ENCODE measurements at regions not wholly inside any gene's neighbourhood (a gene's known extent, or its start where the extent isn't known, plus 50 kb on each side); places are given as distances from the start of the nearest gene placed in this dataset.

- no peaks in the 10 kb centered on the region for H3K79me2 ChIP-seq (ENCODE audit: control insufficient read depth, insufficient read depth, low read length)
- H2BK15ac ChIP-seq (replicated peaks; ENCODE audit: low read depth): no peak overlapping the region
- H3K79me1 ChIP-seq (ENCODE audit: low read length): no peaks in the 10 kb centered on the region
- no peak overlapping the region for H2AK5ac ChIP-seq (ENCODE audit: low read length)
- H3K18ac ChIP-seq (ENCODE audit: low read length): no peak overlapping the region
- no peaks in the 10 kb centered on the region for H3K36me3 ChIP-seq (ENCODE audit: control insufficient read depth, insufficient read depth, low read length)
- H2BK5ac ChIP-seq (ENCODE audit: low read length): no peak overlapping the region
- no CpG with 5 or more reads among the region's 5 CpGs for WGBS (ENCODE audit: extremely low coverage, insufficient coverage, low lambda C conversion rate)
- H3K27ac ChIP-seq (ENCODE audit: low read depth, low read length): no peak overlapping the region
- H4K5ac ChIP-seq (ENCODE audit: low read length): no peak overlapping the region
- H3K4ac ChIP-seq (ENCODE audit: low read depth, low read length): no peak overlapping the region
- no peak overlapping the region for H3K23ac ChIP-seq (ENCODE audit: low read length)
- no peak overlapping the region for H3K4me2 ChIP-seq (ENCODE audit: low read length)
- H3K9ac ChIP-seq (ENCODE audit: low read length): no peak overlapping the region
- no peaks in the 10 kb centered on the region for H3K27me3 ChIP-seq (ENCODE audit: insufficient read depth, low read length, poor library complexity)
- H4K8ac ChIP-seq (ENCODE audit: low read depth, low read length): no peak overlapping the region
- no peak overlapping the region for H3K56ac ChIP-seq (ENCODE audit: low read length)
- no peak overlapping the region for H2BK120ac ChIP-seq (ENCODE audit: low read depth, low read length)
- no peak for DNase-seq
- H3K4me1 ChIP-seq (ENCODE audit: control insufficient read depth, low read depth, low read length): no peaks in the 10 kb centered on the region
- no peak overlapping the region for H3K4me3 ChIP-seq (ENCODE audit: low read length)
Measured at GRCh38 chr6:2433266-2433665, 187.9 kb upstream of the GMDS start.

GRCh38 chr6:2432292-2432691 is 186.9 kb upstream of the GMDS start:
- no peaks in the 10 kb centered on the region for H3K27me3 ChIP-seq (ENCODE audit: insufficient read depth, low read length, poor library complexity)
- H3K23ac ChIP-seq (ENCODE audit: low read length): no peak overlapping the region
- H3K18ac ChIP-seq (ENCODE audit: low read length): no peak overlapping the region
- no peak overlapping the region for H2BK5ac ChIP-seq (ENCODE audit: low read length)
- H3K79me1 ChIP-seq (ENCODE audit: low read length): no peaks in the 10 kb centered on the region
- no peak overlapping the region for H3K56ac ChIP-seq (ENCODE audit: low read length)
- H3K79me2 ChIP-seq (ENCODE audit: control insufficient read depth, insufficient read depth, low read length): no peaks in the 10 kb centered on the region
- H3K4me3 ChIP-seq (ENCODE audit: low read length): no peak overlapping the region
- H2AK5ac ChIP-seq (ENCODE audit: low read length): no peak overlapping the region
- no peak overlapping the region for H3K4ac ChIP-seq (ENCODE audit: low read depth, low read length)
- H3K36me3 ChIP-seq (ENCODE audit: control insufficient read depth, insufficient read depth, low read length): no peaks in the 10 kb centered on the region
- H3K4me2 ChIP-seq (ENCODE audit: low read length): no peak overlapping the region
- no peak overlapping the region for H3K9ac ChIP-seq (ENCODE audit: low read length)
- no CpG with 5 or more reads among the region's 5 CpGs for WGBS (ENCODE audit: extremely low coverage, insufficient coverage, low lambda C conversion rate)
- no peak overlapping the region for H2BK120ac ChIP-seq (ENCODE audit: low read depth, low read length)
- no peak overlapping the region for H3K27ac ChIP-seq (ENCODE audit: low read depth, low read length)
- H4K8ac ChIP-seq (ENCODE audit: low read depth, low read length): no peak overlapping the region
- no peak overlapping the region for H4K5ac ChIP-seq (ENCODE audit: low read length)
- no peaks in the 10 kb centered on the region for H3K4me1 ChIP-seq (ENCODE audit: control insufficient read depth, low read depth, low read length)
- no peak overlapping the region for H2BK15ac ChIP-seq (replicated peaks; ENCODE audit: low read depth)
- DNase-seq: no peak

GRCh38 chr6:2430612-2431011 is 185.2 kb upstream of the GMDS start:
- Histone ChIP-seq H2BK15ac (replicated peaks; ENCODE audit: low read depth) (no peak overlapping the region), H3K4me2 (ENCODE audit: low read length) (no peak overlapping the region), H3K4me1 (ENCODE audit: control insufficient read depth, low read depth, low read length) (no peaks in the 10 kb centered on the region)

GRCh38 chr6:2429460-2429859 is 184.1 kb upstream of the GMDS start:
- no CpG with 5 or more reads among the region's 6 CpGs for WGBS (ENCODE audit: extremely low coverage, insufficient coverage, low lambda C conversion rate)
- Histone ChIP-seq H2BK5ac (ENCODE audit: low read length) (no peak overlapping the region), H4K8ac (ENCODE audit: low read depth, low read length) (no peak overlapping the region), H3K4ac (ENCODE audit: low read depth, low read length) (no peak overlapping the region), H3K79me2 (ENCODE audit: control insufficient read depth, insufficient read depth, low read length) (no peaks in the 10 kb centered on the region), H3K4me1 (ENCODE audit: control insufficient read depth, low read depth, low read length) (no peaks in the 10 kb centered on the region), H3K4me3 (ENCODE audit: low read length) (no peak overlapping the region), H2BK120ac (ENCODE audit: low read depth, low read length) (no peak overlapping the region), H3K9ac (ENCODE audit: low read length) (no peak overlapping the region), H3K4me2 (ENCODE audit: low read length) (no peak overlapping the region), H2BK15ac (replicated peaks; ENCODE audit: low read depth) (no peak overlapping the region), H3K27ac (ENCODE audit: low read depth, low read length) (no peak overlapping the region), H3K27me3 (ENCODE audit: insufficient read depth, low read length, poor library complexity) (no peaks in the 10 kb centered on the region), H3K79me1 (ENCODE audit: low read length) (no peaks in the 10 kb centered on the region), H4K5ac (ENCODE audit: low read length) (no peak overlapping the region), H2AK5ac (ENCODE audit: low read length) (no peak overlapping the region), H3K56ac (ENCODE audit: low read length) (no peak overlapping the region), H3K18ac (ENCODE audit: low read length) (no peak overlapping the region), H3K23ac (ENCODE audit: low read length) (no peak overlapping the region), H3K36me3 (ENCODE audit: control insufficient read depth, insufficient read depth, low read length) (no peaks in the 10 kb centered on the region)
- no peak for DNase-seq

More at GRCh38 chr6:2430612-2431011, 185.2 kb upstream of the GMDS start:
- H3K23ac ChIP-seq (ENCODE audit: low read length): no peak overlapping the region
- H3K9ac ChIP-seq (ENCODE audit: low read length): no peak overlapping the region
- no peaks in the 10 kb centered on the region for H3K79me2 ChIP-seq (ENCODE audit: control insufficient read depth, insufficient read depth, low read length)
- no peak overlapping the region for H3K27ac ChIP-seq (ENCODE audit: low read depth, low read length)
- H3K4ac ChIP-seq (ENCODE audit: low read depth, low read length): no peak overlapping the region
- no peaks in the 10 kb centered on the region for H3K79me1 ChIP-seq (ENCODE audit: low read length)
- DNase-seq: no peak
- no CpG with 5 or more reads among the region's 3 CpGs for WGBS (ENCODE audit: extremely low coverage, insufficient coverage, low lambda C conversion rate)
- H3K27me3 ChIP-seq (ENCODE audit: insufficient read depth, low read length, poor library complexity): no peaks in the 10 kb centered on the region
- no peak overlapping the region for H2AK5ac ChIP-seq (ENCODE audit: low read length)
- H3K18ac ChIP-seq (ENCODE audit: low read length): no peak overlapping the region
- no peak overlapping the region for H4K8ac ChIP-seq (ENCODE audit: low read depth, low read length)
- H3K4me3 ChIP-seq (ENCODE audit: low read length): no peak overlapping the region
- H3K56ac ChIP-seq (ENCODE audit: low read length): no peak overlapping the region
- no peak overlapping the region for H4K5ac ChIP-seq (ENCODE audit: low read length)
- no peaks in the 10 kb centered on the region for H3K36me3 ChIP-seq (ENCODE audit: control insufficient read depth, insufficient read depth, low read length)
- H2BK5ac ChIP-seq (ENCODE audit: low read length): no peak overlapping the region
- no peak overlapping the region for H2BK120ac ChIP-seq (ENCODE audit: low read depth, low read length)

- Histone ChIP-seq H3K4me2 (ENCODE audit: low read length) (no peak overlapping the region), H3K18ac (ENCODE audit: low read length) (no peak overlapping the region), H3K4ac (ENCODE audit: low read depth, low read length) (no peak overlapping the region), H2BK15ac (replicated peaks; ENCODE audit: low read depth) (no peak overlapping the region), H3K27me3 (ENCODE audit: insufficient read depth, low read length, poor library complexity) (no peaks in the 10 kb centered on the region), H4K5ac (ENCODE audit: low read length) (no peak overlapping the region), H3K56ac (ENCODE audit: low read length) (no peak overlapping the region), H3K9ac (ENCODE audit: low read length) (no peak overlapping the region), H2BK5ac (ENCODE audit: low read length) (no peak overlapping the region), H3K27ac (ENCODE audit: low read depth, low read length) (no peak overlapping the region), H3K4me1 (ENCODE audit: control insufficient read depth, low read depth, low read length) (no peaks in the 10 kb centered on the region), H3K36me3 (ENCODE audit: control insufficient read depth, insufficient read depth, low read length) (no peaks in the 10 kb centered on the region), H2BK120ac (ENCODE audit: low read depth, low read length) (no peak overlapping the region), H3K4me3 (ENCODE audit: low read length) (no peak overlapping the region), H4K8ac (ENCODE audit: low read depth, low read length) (no peak overlapping the region), H3K23ac (ENCODE audit: low read length) (no peak overlapping the region), H2AK5ac (ENCODE audit: low read length) (no peak overlapping the region), H3K79me2 (ENCODE audit: control insufficient read depth, insufficient read depth, low read length) (no peaks in the 10 kb centered on the region), H3K79me1 (ENCODE audit: low read length) (no peaks in the 10 kb centered on the region)
- DNase-seq: no peak
- 100% methylated on average over 1 of the region's 1 CpG for WGBS (ENCODE audit: extremely low coverage, insufficient coverage, low lambda C conversion rate)
Measured at GRCh38 chr6:2429032-2429431, 183.6 kb upstream of the GMDS start.

- Histone ChIP-seq H3K9ac (ENCODE audit: low read length) (no peak overlapping the region), H3K79me1 (ENCODE audit: low read length) (no peaks in the 10 kb centered on the region), H3K27me3 (ENCODE audit: insufficient read depth, low read length, poor library complexity) (no peaks in the 10 kb centered on the region), H3K79me2 (ENCODE audit: control insufficient read depth, insufficient read depth, low read length) (no peaks in the 10 kb centered on the region), H3K4ac (ENCODE audit: low read depth, low read length) (no peak overlapping the region), H3K23ac (ENCODE audit: low read length) (no peak overlapping the region), H3K18ac (ENCODE audit: low read length) (no peak overlapping the region), H3K27ac (ENCODE audit: low read depth, low read length) (no peak overlapping the region), H2BK15ac (replicated peaks; ENCODE audit: low read depth) (no peak overlapping the region), H3K36me3 (ENCODE audit: control insufficient read depth, insufficient read depth, low read length) (no peaks in the 10 kb centered on the region), H3K4me2 (ENCODE audit: low read length) (no peak overlapping the region), H3K4me1 (ENCODE audit: control insufficient read depth, low read depth, low read length) (no peaks in the 10 kb centered on the region), H4K8ac (ENCODE audit: low read depth, low read length) (no peak overlapping the region), H3K56ac (ENCODE audit: low read length) (no peak overlapping the region), H4K5ac (ENCODE audit: low read length) (no peak overlapping the region), H2BK5ac (ENCODE audit: low read length) (no peak overlapping the region), H2BK120ac (ENCODE audit: low read depth, low read length) (no peak overlapping the region), H3K4me3 (ENCODE audit: low read length) (no peak overlapping the region), H2AK5ac (ENCODE audit: low read length) (no peak overlapping the region)
- no peak for DNase-seq
- WGBS (ENCODE audit: extremely low coverage, insufficient coverage, low lambda C conversion rate): no CpG with 5 or more reads among the region's 3 CpGs
Measured at GRCh38 chr6:2426561-2427340, 181.3 kb upstream of the GMDS start.

All from mesendoderm (in vitro differentiated cells).